ENCODE measurements at regions not wholly inside any gene's neighbourhood (a gene's known extent, or its start where the extent isn't known, plus 50 kb on each side); places are given as distances from the start of the nearest gene placed in this dataset.

GRCh38 chr2:153027533-153027932 lies 309.1 kb downstream of the ARL6IP6 start:
- Histone ChIP-seq H3K9ac (ENCODE audit: insufficient read depth, low read length) (no peak overlapping the region), H3K4me1 (ENCODE audit: control insufficient read depth, extremely low read depth, insufficient read depth, low read length) (no peaks in the 10 kb centered on the region), H3K4me3 (replicated peaks in 1 of 4; ENCODE audit: control extremely low read depth in 1 of 4, insufficient read depth in 1 of 4, low read depth in 3 of 4, low read length in 4 of 4) (no peak overlapping the region), H3K27me3 (ENCODE audit: control insufficient read depth, insufficient read depth, low read length) (no peaks in the 10 kb centered on the region), H3K27ac (ENCODE audit: insufficient read depth, low read length) (no peak overlapping the region), H2AFZ (ENCODE audit: low read length) (no peak overlapping the region), H3K4me2 (ENCODE audit: extremely low read depth, insufficient read depth, low read length) (no peak overlapping the region), H3K9me3 (ENCODE audit: control insufficient read depth, insufficient read depth, low read depth, low read length) (no peaks in the 10 kb centered on the region), H3K79me2 (ENCODE audit: control insufficient read depth, insufficient read depth, low read length) (no peaks in the 10 kb centered on the region), H3K36me3 (ENCODE audit: control insufficient read depth, insufficient read depth, low read length) (no peaks in the 10 kb centered on the region), H4K20me1 (ENCODE audit: control insufficient read depth, extremely low read depth, insufficient read depth, low read length) (no peaks in the 10 kb centered on the region)
- no peak for TF ChIP-seq EZH2 (IDR thresholded peaks at IDR 0.05; ENCODE audit: low read length, missing control alignments)
- no peak for TF ChIP-seq CTCF (conservative IDR thresholded peaks at IDR 0.05 in 1 of 2, IDR thresholded peaks at IDR 0.05 in 1 of 2; ENCODE audit: low read depth in 1 of 2, low read length in 2 of 2)
- DNase-seq (ENCODE audit: low read depth in 2 of 2), result no peak

- H3K9ac ChIP-seq (ENCODE audit: insufficient read depth, low read length), result no peak overlapping the region
- no peaks in the 10 kb centered on the region for H4K20me1 ChIP-seq (ENCODE audit: control insufficient read depth, extremely low read depth, insufficient read depth, low read length)
- H3K4me2 ChIP-seq (ENCODE audit: extremely low read depth, insufficient read depth, low read length), result no peak overlapping the region
- H3K27me3 ChIP-seq (ENCODE audit: control insufficient read depth, insufficient read depth, low read length), result no peaks in the 10 kb centered on the region
- no peak for TF ChIP-seq CTCF (conservative IDR thresholded peaks at IDR 0.05 in 1 of 2, IDR thresholded peaks at IDR 0.05 in 1 of 2; ENCODE audit: low read depth in 1 of 2, low read length in 2 of 2)
- no peaks in the 10 kb centered on the region for H3K79me2 ChIP-seq (ENCODE audit: control insufficient read depth, insufficient read depth, low read length)
- H3K4me1 ChIP-seq (ENCODE audit: control insufficient read depth, extremely low read depth, insufficient read depth, low read length), result no peaks in the 10 kb centered on the region
- no peak overlapping the region for H3K4me3 ChIP-seq (replicated peaks in 1 of 4; ENCODE audit: control extremely low read depth in 1 of 4, insufficient read depth in 1 of 4, low read depth in 3 of 4, low read length in 4 of 4)
- H3K36me3 ChIP-seq (ENCODE audit: control insufficient read depth, insufficient read depth, low read length), result no peaks in the 10 kb centered on the region
- DNase-seq (ENCODE audit: low read depth in 2 of 2), result no peak
- H2AFZ ChIP-seq (ENCODE audit: low read length), result no peak overlapping the region
- no peak overlapping the region for H3K27ac ChIP-seq (ENCODE audit: insufficient read depth, low read length)
- H3K9me3 ChIP-seq (ENCODE audit: control insufficient read depth, insufficient read depth, low read depth, low read length), result no peaks in the 10 kb centered on the region
These were observed 301.8 kb downstream of the ARL6IP6 start for GRCh38 chr2:153020201-153020600.

- H4K20me1 ChIP-seq (ENCODE audit: control insufficient read depth, extremely low read depth, insufficient read depth, low read length), result no peaks in the 10 kb centered on the region
- H3K9me3 ChIP-seq (ENCODE audit: control insufficient read depth, insufficient read depth, low read depth, low read length), result no peaks in the 10 kb centered on the region
- H3K4me1 ChIP-seq (ENCODE audit: control insufficient read depth, extremely low read depth, insufficient read depth, low read length), result no peaks in the 10 kb centered on the region
- no peak overlapping the region for H3K9ac ChIP-seq (ENCODE audit: insufficient read depth, low read length)
- no peak for DNase-seq (ENCODE audit: low read depth in 2 of 2)
- H3K27ac ChIP-seq (ENCODE audit: insufficient read depth, low read length), result no peak overlapping the region
- no peak overlapping the region for H2AFZ ChIP-seq (ENCODE audit: low read length)
- H3K27me3 ChIP-seq (ENCODE audit: control insufficient read depth, insufficient read depth, low read length), result no peaks in the 10 kb centered on the region
- H3K36me3 ChIP-seq (ENCODE audit: control insufficient read depth, insufficient read depth, low read length), result no peaks in the 10 kb centered on the region
- no peak overlapping the region for H3K4me3 ChIP-seq (replicated peaks in 1 of 4; ENCODE audit: control extremely low read depth in 1 of 4, insufficient read depth in 1 of 4, low read depth in 3 of 4, low read length in 4 of 4)
- no peak overlapping the region for H3K4me2 ChIP-seq (ENCODE audit: extremely low read depth, insufficient read depth, low read length)
- TF ChIP-seq CTCF (conservative IDR thresholded peaks at IDR 0.05 in 1 of 2, IDR thresholded peaks at IDR 0.05 in 1 of 2; ENCODE audit: low read depth in 1 of 2, low read length in 2 of 2) (no peak), EZH2 (IDR thresholded peaks at IDR 0.05; ENCODE audit: low read length, missing control alignments) (no peak)
- no peaks in the 10 kb centered on the region for H3K79me2 ChIP-seq (ENCODE audit: control insufficient read depth, insufficient read depth, low read length)
These were observed 286.8 kb downstream of the ARL6IP6 start for GRCh38 chr2:153005071-153005730.

Measured in fibroblast of lung (primary cell).